ENCODE measurements at regions not wholly inside any gene's neighbourhood (a gene's known extent, or its start where the extent isn't known, plus 50 kb on each side); places are given as distances from the start of the nearest gene placed in this dataset.

DNA sequence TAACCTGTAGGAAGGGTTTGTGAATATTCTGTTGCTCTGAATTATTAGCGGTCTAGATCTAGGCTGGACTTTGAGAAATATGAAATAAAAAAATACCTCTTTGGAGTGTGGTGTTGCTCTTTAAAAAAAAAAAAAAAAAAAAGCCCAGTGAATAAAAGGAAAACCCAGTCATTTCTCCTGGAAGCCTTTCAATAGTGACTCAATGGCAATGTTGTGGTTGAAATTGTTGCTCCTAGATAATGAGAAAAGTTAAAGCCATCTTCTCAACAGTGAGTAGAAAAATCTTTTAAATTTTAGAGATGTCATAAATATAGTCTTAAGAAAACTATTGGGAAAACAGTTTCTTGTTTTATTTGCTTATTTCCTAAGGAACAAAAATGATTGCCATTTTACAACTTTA lies 135.3 kb downstream of the RFC3 start:
- DNase-seq (ENCODE audit: low read depth in 2 of 2), result no peak

DNA sequence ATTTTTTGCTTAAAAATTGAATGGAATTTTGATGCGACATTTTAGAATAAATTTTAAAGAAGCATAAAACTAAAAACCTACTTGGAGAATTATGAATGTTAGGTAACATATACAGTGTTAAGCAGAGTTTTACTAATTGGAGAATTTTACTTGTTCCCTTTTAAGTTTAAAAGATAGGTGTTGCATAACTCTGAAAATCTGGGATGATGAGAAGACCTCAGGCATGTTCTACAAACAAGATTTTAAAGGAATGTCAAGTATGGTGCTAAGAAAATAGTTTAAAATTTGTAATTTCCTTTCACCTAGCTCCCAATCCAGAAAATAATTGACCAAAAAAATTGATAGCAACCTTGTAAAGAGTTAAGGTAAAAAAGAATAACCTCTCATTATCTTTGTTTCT lies 135.8 kb downstream of the RFC3 start:
- no peak for DNase-seq (ENCODE audit: low read depth in 2 of 2)

- no peak for DNase-seq (ENCODE audit: low read depth in 2 of 2)
These were observed 138.4 kb downstream of the RFC3 start for GRCh38 chr13:33956346-33956745.

- no peak for DNase-seq (ENCODE audit: low read depth in 2 of 2)
These were observed 139.6 kb downstream of the RFC3 start for GRCh38 chr13:33957497-33957905.

GRCh38 chr13:33958964-33959363 lies 141.0 kb downstream of the RFC3 start:
- DNase-seq (ENCODE audit: low read depth in 2 of 2), result no peak

GRCh38 chr13:33963134-33963533 lies 145.2 kb downstream of the RFC3 start:
- DNase-seq (ENCODE audit: low read depth in 2 of 2), result no peak

DNA sequence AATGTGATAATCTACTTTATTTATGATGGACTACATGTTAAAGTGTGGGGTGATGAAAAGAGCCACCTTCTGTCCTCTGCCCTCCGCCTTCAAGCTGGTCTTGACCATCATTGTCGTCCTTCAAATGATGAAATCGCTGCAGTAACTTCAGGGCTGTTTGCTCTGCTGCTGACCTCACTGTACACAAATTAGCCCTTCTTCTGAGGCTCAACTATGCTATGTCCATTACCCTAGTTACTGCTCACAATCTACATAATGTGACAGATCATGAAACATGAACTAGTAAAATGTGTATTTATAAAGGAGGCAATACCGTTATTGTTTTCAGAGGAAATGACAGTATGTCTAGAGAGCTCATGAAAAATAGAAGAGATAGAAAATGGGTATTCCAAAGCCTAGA lies 145.9 kb downstream of the RFC3 start:
- DNase-seq (ENCODE audit: low read depth in 2 of 2), result no peak

DNA sequence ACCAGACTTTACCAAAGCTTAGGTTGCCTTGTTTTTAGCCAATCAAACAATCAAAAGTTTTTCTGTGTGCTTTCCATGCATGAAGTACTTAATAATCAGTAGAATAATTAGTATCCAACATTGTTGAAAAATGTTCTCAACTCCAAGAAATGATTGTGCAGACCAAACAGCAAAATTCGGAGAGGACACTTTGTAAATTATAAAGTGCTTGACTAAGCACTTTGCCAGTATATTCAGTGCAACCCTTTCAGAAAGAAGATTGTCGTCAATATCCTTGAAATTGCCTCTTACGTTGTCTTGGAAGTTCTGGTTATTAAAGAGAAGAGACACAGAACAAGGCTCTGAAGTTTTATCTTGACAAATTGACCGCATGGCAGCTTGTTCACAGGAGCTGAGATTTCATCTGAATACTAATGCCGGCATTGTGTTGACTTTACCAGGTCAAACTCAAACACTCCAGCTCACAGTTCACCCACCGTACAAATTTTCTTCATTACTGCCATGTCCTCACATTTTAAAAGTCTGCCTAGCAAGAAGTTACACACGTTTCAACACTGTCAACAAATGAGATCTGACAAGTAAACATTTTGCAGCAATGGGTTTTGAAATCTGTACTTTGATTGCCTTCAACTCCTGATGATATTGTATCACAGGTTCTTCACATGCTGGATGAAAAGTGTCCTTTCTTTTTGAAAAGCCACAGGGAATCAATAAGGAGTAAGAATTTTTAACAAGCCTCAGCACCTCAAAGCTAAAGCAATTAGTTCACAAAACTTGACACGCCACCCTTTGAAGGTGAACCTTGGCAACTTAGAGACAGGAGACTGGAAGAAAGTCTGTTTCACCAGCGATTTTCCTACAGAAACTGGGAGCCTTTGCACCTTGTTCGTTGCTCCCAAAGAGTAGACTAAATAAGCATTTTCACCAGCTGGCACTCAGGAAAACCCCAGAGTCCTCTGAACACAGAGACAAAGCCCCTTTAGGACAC lies 150.9 kb downstream of the RFC3 start:
- DNase-seq (ENCODE audit: low read depth in 2 of 2), result no peak

DNA sequence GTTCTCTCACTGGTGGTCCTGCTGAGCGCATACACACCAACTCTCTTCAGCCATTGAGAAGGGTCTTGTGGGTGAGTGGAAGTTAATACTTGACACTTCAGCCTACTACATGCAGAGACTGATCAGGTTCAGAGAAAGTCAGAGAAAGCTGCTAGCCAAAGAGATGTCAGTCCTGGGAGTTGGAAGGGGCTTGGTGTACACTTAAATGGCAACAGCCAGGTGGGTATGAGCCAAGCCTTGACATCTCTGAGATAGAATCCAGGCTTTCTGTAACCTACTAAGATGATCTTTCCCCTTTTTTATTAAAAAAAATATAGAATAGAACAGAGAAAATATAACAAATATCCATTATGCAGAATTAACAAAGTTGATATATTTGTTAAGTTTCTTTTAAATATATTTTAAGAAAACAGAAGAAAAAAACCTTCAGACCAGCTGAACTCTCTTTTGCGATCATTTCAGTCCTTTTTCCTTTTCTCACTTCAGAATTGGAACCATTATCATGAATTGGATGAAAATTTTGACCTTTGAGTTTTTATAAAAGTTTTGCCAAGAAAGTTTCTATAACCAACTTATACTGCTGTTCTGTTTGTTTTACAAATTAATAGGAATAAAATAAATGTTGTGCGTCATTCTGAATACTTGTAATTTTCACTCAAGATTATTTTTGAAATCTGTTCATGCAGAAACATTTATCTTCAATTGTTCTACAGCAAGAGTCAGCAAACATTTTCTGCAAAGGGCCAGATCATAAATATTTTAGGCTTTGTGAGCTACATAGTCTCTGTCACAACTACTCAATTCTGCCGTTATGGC lies 153.0 kb downstream of the RFC3 start:
- no peak for DNase-seq (ENCODE audit: low read depth in 2 of 2)

DNA sequence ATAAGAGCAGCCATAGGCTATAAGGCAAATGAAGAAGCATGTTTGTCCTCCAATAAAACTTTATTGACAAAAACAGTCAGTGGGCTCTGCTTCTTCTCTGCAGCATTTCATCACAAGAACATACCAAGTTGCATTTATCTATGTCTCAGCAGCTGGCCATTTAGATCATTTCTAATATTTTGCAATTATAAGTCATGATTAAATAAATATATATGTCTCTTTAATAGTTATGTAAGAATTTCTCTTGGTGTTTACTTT lies 153.5 kb downstream of the RFC3 start:
- no peak for DNase-seq (ENCODE audit: low read depth in 2 of 2)

DNA sequence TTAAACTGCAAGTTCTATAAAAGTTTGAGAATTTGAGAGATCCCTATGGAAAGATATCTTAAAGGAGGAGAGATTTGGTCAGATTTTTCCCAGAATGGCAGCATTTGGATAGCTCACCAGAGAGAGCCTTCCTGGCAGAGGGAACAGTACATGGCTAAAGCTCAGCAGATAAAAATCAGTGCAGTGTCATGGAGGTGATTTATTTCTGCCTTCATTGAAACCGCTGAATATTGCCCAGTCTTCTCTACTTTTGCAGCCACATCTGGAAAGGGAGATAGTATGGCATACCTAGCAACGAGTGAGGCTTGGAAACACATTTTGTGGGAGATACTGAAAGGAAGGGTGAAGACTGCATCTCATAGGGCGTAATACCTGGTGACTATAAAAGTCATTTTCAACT lies 155.2 kb downstream of the RFC3 start:
- no peak for DNase-seq (ENCODE audit: low read depth in 2 of 2)

GRCh38 chr13:33976965-33977364 lies 159.0 kb downstream of the RFC3 start:
- DNase-seq (ENCODE audit: low read depth in 2 of 2), result no peak

GRCh38 chr13:33978653-33979052 lies 160.7 kb downstream of the RFC3 start:
- DNase-seq (ENCODE audit: low read depth in 2 of 2), result no peak

DNA sequence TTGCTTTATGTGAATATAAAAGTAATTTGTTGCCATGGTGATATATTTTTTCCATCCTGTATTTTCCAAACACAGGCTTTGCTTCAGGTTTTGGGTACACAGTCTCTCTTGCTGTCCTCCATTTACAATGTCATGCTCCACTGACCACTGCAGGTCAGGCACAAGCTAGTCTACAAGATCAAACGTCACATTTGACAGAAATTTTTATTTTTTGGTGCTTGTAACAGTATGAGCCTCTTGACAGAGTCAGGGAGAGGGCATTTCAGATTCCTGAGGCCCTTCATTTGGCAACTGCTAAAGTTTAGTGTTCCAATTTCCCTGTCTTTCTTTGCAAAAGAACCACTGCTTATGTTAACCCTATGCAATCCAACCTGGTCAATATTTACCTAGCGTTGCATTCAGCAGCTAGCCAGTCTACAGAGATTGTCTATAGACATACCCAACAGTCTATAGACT lies 175.0 kb downstream of the RFC3 start:
- DNase-seq (ENCODE audit: low read depth in 2 of 2), result no peak

- no peak for DNase-seq (ENCODE audit: low read depth in 2 of 2)
These were observed 176.2 kb downstream of the RFC3 start for GRCh38 chr13:33994198-33994597.

GRCh38 chr13:33994826-33995502 lies 177.0 kb downstream of the RFC3 start:
- no peak for DNase-seq (ENCODE audit: low read depth in 2 of 2)

- DNase-seq (ENCODE audit: low read depth in 2 of 2), result no peak
These were observed 178.7 kb downstream of the RFC3 start for GRCh38 chr13:33996636-33997035.

GRCh38 chr13:33997574-33997973 lies 179.6 kb downstream of the RFC3 start:
- no peak for DNase-seq (ENCODE audit: low read depth in 2 of 2)

GRCh38 chr13:33999811-34000605 lies 182.1 kb downstream of the RFC3 start:
- no peak for DNase-seq (ENCODE audit: low read depth in 2 of 2)

DNA sequence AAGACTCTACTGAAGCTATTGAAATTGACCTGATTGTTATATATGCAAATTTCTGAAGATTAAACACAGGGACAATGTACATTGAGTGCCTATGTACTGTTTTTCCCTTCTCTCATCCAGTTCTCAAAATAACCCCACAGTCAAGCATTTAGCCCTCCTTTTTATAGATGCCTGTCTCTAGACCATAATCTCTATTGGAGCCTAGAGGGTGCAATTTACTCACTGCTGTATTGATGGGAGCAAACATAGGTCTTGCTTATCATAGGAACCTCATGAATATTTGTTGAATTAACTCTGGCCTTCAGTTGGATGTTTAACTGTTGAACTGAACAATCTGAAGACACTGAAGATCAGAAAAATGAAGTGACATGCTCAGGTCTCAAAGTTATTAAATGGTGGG lies 183.0 kb downstream of the RFC3 start:
- DNase-seq (ENCODE audit: low read depth in 2 of 2), result no peak

GRCh38 chr13:34001389-34001788 lies 183.4 kb downstream of the RFC3 start:
- DNase-seq (ENCODE audit: low read depth in 2 of 2), result no peak

GRCh38 chr13:34002141-34002540 lies 184.2 kb downstream of the RFC3 start:
- DNase-seq (ENCODE audit: low read depth in 2 of 2), result no peak
